Activated naive CD8-positive, alpha-beta T cell treated with anti-CD3 and anti-CD28 coated beads, Interleukin-2, amount 10 ng/mL, durations not matched to agents 7 days and 5 days (primary cell): ENCODE measurements at regions not wholly inside any gene's neighbourhood (a gene's known extent, or its start where the extent isn't known, plus 50 kb on each side); places are given as distances from the start of the nearest gene placed in this dataset.

Source experiments
- ATAC-seq: fragments of 150-1000 bp; cut with Tn5 transposase; one replicate; pipeline ENCODE4 v1.10.0; 2021; ENCODE audit warnings: low read depth, moderate library complexity
- POLR2A ChIA-PET: fragments of 350-600 bp; sonication (Branson Sonifier 250); formaldehyde crosslinking; loops from one replicate; lab custom pipeline; 2021; ENCODE audit warnings: antibody characterized with exemption; lab: Charles Lee
- DNase-seq: peaks from one replicate; pipeline ENCODE4 v3.0.0; 2021
- H3K27ac Mint-ChIP-seq: one replicate; pipeline ENCODE4 v1.8.0; 2022; ENCODE audit warnings: mild to moderate bottlenecking, mixed read lengths
- H3K27me3 Mint-ChIP-seq: one replicate; pipeline ENCODE4 v1.8.0; 2022; ENCODE audit warnings: mild to moderate bottlenecking, moderate library complexity, mixed read lengths
- H3K36me3 Mint-ChIP-seq: one replicate; pipeline ENCODE4 v1.8.0; 2021; ENCODE audit warnings: mild to moderate bottlenecking, mixed read lengths
- H3K4me1 Mint-ChIP-seq: one replicate; pipeline ENCODE4 v1.8.0; 2021; ENCODE audit warnings: mixed read lengths
- H3K4me3 Mint-ChIP-seq: one replicate; pipeline ENCODE4 v1.8.0; 2022; ENCODE audit warnings: mild to moderate bottlenecking, moderate library complexity, mixed read lengths
- H3K9me3 Mint-ChIP-seq: one replicate; pipeline ENCODE4 v1.8.0; 2021; ENCODE audit warnings: mixed read lengths

- Mint-ChIP-seq H3K27ac (no peak overlapping the region), H3K4me3 (no peak overlapping the region), H3K36me3 (no peaks in the 10 kb centered on the region), H3K27me3 (no peaks in the 10 kb centered on the region), H3K4me1 (no peaks in the 10 kb centered on the region), H3K9me3 (no peaks in the 10 kb centered on the region)
- POLR2A ChIA-PET = no interaction called here
- DNase-seq (no peak), ATAC-seq (no peak)
Measured at GRCh38 chr12:41970744-41971143, 173.9 kb downstream of the GXYLT1 start.

DNA sequence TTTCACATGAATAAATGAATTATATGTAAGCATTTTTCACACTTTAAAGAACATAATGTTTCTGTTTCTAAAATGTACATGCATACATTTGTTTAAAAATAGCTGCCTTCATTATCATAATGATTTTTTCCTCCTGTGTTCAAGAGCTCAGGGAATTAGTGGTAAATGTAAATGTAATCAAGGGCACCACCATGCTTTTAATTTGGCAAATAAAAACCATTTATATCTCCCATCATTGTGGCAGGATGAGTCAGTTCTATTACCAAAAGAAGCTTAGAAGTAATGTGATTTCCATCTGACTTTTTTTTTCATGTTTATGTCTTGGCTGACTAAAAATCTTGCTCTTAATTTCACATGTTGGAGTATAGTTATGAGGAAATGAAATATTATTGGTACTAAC, 176.1 kb downstream of the GXYLT1 start:
- DNase-seq = no peak
- Mint-ChIP-seq H3K4me1 (no peaks in the 10 kb centered on the region), H3K27me3 (peaks cover 9% of the 10 kb centered on the region), H3K4me3 (no peak overlapping the region), H3K9me3 (no peaks in the 10 kb centered on the region), H3K27ac (no peak overlapping the region), H3K36me3 (no peaks in the 10 kb centered on the region)
- no peak for ATAC-seq
- POLR2A ChIA-PET = no interaction called here

DNA sequence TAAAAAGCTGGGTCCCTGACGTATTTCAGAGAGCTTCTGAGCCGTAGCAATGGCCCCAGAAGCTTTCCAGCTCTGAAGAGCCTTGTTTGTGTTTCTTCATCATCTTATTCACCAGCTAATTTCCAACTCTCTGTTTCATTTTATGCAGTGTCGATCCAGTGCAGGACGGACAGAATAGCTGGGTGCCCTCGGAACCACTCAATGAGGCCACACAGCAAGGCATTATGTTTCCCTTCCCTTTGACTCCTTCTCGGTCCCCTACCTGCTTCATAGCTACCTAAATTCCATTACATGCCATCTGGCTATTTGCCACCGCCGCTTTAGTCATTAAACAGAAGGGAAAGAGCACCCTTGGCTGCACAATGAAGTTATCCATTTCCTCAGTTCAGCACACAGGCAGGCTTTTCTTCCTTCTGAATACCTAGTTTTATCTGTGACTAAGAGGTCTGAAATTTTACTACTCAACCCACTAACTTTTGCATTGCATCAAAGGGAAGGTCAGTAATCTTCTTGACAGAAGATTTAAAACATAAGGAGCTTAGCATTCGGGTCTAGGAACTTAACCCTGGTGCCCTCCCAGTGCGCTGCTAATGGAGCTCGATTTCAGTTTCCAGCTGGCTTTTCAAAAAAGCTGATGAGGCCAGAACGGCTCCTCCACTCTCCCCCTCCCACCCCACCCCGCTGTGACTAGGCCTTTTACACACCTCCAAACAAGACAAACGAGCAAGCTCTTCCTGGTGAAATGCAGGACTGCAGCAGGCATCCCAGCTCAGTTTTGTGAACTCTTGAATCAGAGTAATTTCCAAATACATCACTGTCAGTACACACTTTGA, 176.8 kb downstream of the GXYLT1 start:
- Mint-ChIP-seq H3K4me3 (no peak overlapping the region), H3K27me3 (peaks cover 9% of the 10 kb centered on the region), H3K9me3 (no peaks in the 10 kb centered on the region), H3K4me1 (no peaks in the 10 kb centered on the region), H3K36me3 (no peaks in the 10 kb centered on the region), H3K27ac (no peak overlapping the region)
- DNase-seq = no peak
- POLR2A ChIA-PET = no interaction called here
- ATAC-seq = no peak

GRCh38 chr12:41966916-41967315, 177.8 kb downstream of the GXYLT1 start:
- no peaks in the 10 kb centered on the region for H3K9me3 Mint-ChIP-seq
- no peak for ATAC-seq
- POLR2A ChIA-PET = no interaction called here
- no peak overlapping the region for H3K27ac Mint-ChIP-seq
- H3K4me1 Mint-ChIP-seq = no peaks in the 10 kb centered on the region
- no peak for DNase-seq
- H3K4me3 Mint-ChIP-seq = no peak overlapping the region
- H3K27me3 Mint-ChIP-seq = peaks cover 9% of the 10 kb centered on the region
- H3K36me3 Mint-ChIP-seq = no peaks in the 10 kb centered on the region

GRCh38 chr12:41966001-41966400, 178.7 kb downstream of the GXYLT1 start:
- H3K27me3 Mint-ChIP-seq = peaks cover 9% of the 10 kb centered on the region
- no peak overlapping the region for H3K27ac Mint-ChIP-seq
- POLR2A ChIA-PET = no interaction called here
- H3K4me1 Mint-ChIP-seq = no peaks in the 10 kb centered on the region
- H3K4me3 Mint-ChIP-seq = no peak overlapping the region
- ATAC-seq (no peak), DNase-seq (no peak)
- H3K36me3 Mint-ChIP-seq = no peaks in the 10 kb centered on the region
- H3K9me3 Mint-ChIP-seq = no peaks in the 10 kb centered on the region

DNA sequence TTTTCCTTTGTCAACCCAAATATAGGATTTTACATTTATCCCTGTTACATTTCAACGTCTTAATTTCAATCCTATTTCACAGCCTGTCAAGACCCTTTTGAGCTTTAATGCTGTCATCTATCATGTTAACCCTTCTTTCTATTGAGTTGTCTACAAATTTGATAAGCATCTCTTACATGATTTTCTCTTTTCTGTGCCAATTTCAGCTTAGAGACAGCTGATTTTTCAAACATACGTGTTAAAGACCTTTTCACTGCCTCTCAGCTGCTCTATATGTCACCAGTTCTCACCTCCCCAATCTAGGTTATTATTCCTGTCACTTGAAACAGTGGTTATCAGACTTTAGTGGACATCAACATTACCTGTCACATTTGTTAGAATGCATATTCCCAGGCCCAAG, 181.3 kb downstream of the GXYLT1 start:
- Mint-ChIP-seq H3K4me3 (no peak overlapping the region), H3K27me3 (peaks cover 9% of the 10 kb centered on the region), H3K36me3 (no peaks in the 10 kb centered on the region), H3K4me1 (no peaks in the 10 kb centered on the region), H3K27ac (no peak overlapping the region), H3K9me3 (no peaks in the 10 kb centered on the region)
- DNase-seq = no peak
- POLR2A ChIA-PET = no interaction called here
- no peak for ATAC-seq

DNA sequence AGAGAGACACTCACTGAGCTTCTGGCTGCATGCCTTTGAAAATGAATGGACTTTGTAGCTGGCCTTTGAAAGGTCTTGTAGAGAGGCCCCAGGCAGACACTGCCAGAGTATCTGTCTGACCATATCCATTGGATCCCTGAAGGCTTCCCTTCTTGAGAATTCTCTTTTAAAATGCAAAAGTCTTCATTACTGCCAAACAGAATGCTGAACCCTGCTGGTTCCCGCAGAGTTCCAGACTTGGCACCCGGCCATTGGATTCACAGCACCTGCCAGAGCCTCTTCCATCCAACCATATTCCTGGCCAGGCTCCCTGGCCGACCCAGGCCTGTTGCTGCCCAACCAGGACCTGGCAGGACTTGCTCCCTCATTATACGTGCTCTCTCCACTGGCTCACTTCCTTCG, 182.5 kb downstream of the GXYLT1 start:
- no peak overlapping the region for H3K27ac Mint-ChIP-seq
- ATAC-seq = no peak

DNA sequence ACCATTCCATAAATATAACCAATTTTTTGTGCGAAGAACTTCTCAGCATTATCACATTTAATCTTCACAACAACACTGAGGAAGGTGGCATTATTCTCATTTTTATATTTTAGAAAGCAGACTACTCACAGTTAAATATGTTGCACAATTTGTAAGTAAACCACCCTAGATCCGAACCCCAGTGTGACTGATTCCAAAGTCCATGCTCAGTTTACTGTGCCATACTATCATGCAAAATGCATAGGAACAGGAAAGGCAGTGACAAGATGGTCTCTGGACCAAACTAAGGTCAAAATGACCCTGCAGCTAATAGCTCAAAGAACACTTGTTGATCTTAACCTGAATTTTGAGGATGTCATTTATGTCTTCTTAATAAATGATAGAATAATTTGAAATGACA, 185.4 kb downstream of the GXYLT1 start:
- POLR2A ChIA-PET = no interaction called here
- no peak overlapping the region for H3K27ac Mint-ChIP-seq
- no peak for ATAC-seq
- no peaks in the 10 kb centered on the region for H3K36me3 Mint-ChIP-seq
- H3K4me3 Mint-ChIP-seq = no peak overlapping the region
- DNase-seq = no peak
- H3K4me1 Mint-ChIP-seq = no peaks in the 10 kb centered on the region
- no peaks in the 10 kb centered on the region for H3K9me3 Mint-ChIP-seq
- peaks cover 3% of the 10 kb centered on the region for H3K27me3 Mint-ChIP-seq

More for the DNA sequence above, 182.5 kb downstream of the GXYLT1 start:
- no peak for DNase-seq
- Mint-ChIP-seq H3K27me3 (peaks cover 9% of the 10 kb centered on the region), H3K36me3 (no peaks in the 10 kb centered on the region), H3K4me3 (no peak overlapping the region), H3K4me1 (no peaks in the 10 kb centered on the region), H3K9me3 (no peaks in the 10 kb centered on the region)
- POLR2A ChIA-PET = no interaction called here

GRCh38 chr12:41956353-41956752, 188.3 kb downstream of the GXYLT1 start:
- H3K4me3 Mint-ChIP-seq = no peak overlapping the region
- POLR2A ChIA-PET = no interaction called here
- no peaks in the 10 kb centered on the region for H3K9me3 Mint-ChIP-seq
- H3K36me3 Mint-ChIP-seq = no peaks in the 10 kb centered on the region
- H3K27me3 Mint-ChIP-seq = no peaks in the 10 kb centered on the region
- ATAC-seq (no peak), DNase-seq (no peak)
- H3K27ac Mint-ChIP-seq = no peak overlapping the region
- H3K4me1 Mint-ChIP-seq = no peaks in the 10 kb centered on the region

DNA sequence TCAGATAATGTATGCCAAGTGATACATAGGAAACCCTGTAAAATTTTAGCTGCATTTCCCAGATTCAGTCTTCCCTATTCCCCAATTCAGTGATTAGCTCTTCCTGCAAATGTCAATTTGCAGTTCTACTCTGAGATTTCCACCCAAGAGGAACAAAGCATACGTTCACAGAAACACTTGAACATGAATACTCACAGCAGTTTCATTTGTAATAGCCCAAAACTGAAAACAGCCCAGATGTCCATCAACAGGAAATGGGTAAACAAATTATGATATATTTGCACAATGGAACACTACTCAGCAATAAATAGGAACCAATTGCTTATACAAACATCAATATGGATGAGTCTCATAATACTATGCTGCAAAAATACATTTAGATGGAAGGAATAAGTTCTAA, 194.2 kb downstream of the GXYLT1 start:
- ATAC-seq (no peak), DNase-seq (no peak)
- Mint-ChIP-seq H3K27ac (no peak overlapping the region), H3K27me3 (no peaks in the 10 kb centered on the region), H3K4me3 (no peak overlapping the region), H3K9me3 (peaks cover 6% of the 10 kb centered on the region), H3K4me1 (no peaks in the 10 kb centered on the region), H3K36me3 (no peaks in the 10 kb centered on the region)
- POLR2A ChIA-PET = no interaction called here

GRCh38 chr12:41946106-41946505, 198.6 kb downstream of the GXYLT1 start:
- Mint-ChIP-seq H3K27me3 (peaks cover 4% of the 10 kb centered on the region), H3K9me3 (peaks cover 6% of the 10 kb centered on the region), H3K36me3 (no peaks in the 10 kb centered on the region), H3K27ac (no peak overlapping the region), H3K4me1 (no peaks in the 10 kb centered on the region), H3K4me3 (no peak overlapping the region)
- ATAC-seq = no peak
- DNase-seq = no peak
- POLR2A ChIA-PET = no interaction called here

DNA sequence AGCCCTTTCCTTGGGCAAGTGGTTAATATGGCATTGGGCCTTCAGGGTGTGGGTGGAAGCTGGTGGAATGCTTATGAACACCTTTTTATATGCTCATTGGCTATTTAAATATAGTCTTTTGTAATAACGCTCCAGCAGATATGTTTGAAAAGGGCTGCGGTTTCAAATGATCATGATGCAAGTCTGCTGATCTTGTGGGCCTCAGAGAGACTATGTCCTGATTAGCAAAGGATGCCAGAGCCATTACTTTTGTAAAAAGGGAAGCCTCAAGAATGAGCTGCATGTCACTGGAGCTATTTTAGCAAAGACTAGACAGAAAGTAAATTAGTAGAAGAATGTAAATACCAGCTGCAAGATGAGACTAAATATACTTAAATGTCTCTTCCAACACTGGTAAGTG, 200.5 kb downstream of the GXYLT1 start:
- POLR2A ChIA-PET = no interaction called here
- DNase-seq (no peak), ATAC-seq (no peak)
- Mint-ChIP-seq H3K9me3 (peaks cover 6% of the 10 kb centered on the region), H3K27ac (no peak overlapping the region), H3K27me3 (peaks cover 4% of the 10 kb centered on the region), H3K36me3 (no peaks in the 10 kb centered on the region), H3K4me1 (no peaks in the 10 kb centered on the region), H3K4me3 (no peak overlapping the region)

- Mint-ChIP-seq H3K4me1 (no peaks in the 10 kb centered on the region), H3K27me3 (peaks cover 4% of the 10 kb centered on the region), H3K27ac (no peak overlapping the region), H3K9me3 (peaks cover 6% of the 10 kb centered on the region), H3K36me3 (no peaks in the 10 kb centered on the region), H3K4me3 (no peak overlapping the region)
- ATAC-seq (no peak), DNase-seq (no peak)
- POLR2A ChIA-PET = no interaction called here
Measured at GRCh38 chr12:41943671-41944070, 201.0 kb downstream of the GXYLT1 start.

DNA sequence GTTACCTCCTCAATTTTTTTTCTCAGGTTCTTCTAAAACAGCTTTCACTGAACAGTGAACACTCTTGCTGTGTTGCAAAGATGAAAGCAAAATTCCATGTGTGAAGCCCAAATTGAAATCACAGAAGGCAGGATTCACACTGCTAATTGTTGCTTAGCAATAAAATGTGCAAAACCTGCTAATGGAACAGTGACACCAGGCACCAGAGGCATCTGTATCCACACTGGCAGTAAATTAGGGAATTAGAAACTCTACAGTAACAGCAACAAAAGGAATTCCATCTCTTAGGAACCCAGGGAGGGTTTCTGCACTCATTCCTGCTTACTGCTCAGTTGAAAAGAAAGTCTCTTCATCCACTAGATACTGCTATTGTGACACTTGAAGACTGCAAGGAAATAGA, 202.3 kb downstream of the GXYLT1 start:
- peaks cover 4% of the 10 kb centered on the region for H3K27me3 Mint-ChIP-seq
- peaks cover 6% of the 10 kb centered on the region for H3K9me3 Mint-ChIP-seq
- POLR2A ChIA-PET = no interaction called here
- no peak overlapping the region for H3K27ac Mint-ChIP-seq
- DNase-seq (no peak), ATAC-seq (no peak)
- no peaks in the 10 kb centered on the region for H3K36me3 Mint-ChIP-seq
- no peaks in the 10 kb centered on the region for H3K4me1 Mint-ChIP-seq
- H3K4me3 Mint-ChIP-seq = no peak overlapping the region
